ENCODE measurements at regions not wholly inside any gene's neighbourhood (a gene's known extent, or its start where the extent isn't known, plus 50 kb on each side); places are given as distances from the start of the nearest gene placed in this dataset.

DNA sequence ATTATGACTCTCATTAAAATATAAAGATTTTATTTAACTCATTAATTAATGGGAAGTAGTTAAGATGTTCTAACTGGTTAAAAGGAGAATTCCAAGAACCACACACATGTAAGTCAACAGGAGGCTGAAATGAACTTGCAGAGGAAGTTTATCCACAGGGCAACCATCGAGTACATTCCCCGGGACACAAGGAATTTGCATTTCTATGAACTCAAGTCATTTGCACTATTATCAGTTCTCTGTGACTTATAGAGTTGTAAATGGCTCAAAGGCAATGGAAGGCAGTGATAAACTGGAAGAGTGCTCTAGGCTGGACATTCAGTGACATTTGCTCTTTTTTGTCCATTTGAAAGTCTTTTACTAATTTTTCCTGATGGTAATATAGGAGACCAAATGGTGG, 97.4 kb downstream of the SNX5 start:
- H3K9me3 ChIP-seq: no peaks in the 10 kb centered on the region
- H3K27ac ChIP-seq: no peak overlapping the region
- TF ChIP-seq CTCF (IDR thresholded peaks at IDR 0.05) (no peak), POLR2A (IDR thresholded peaks at IDR 0.05) (no peak)
- no peak overlapping the region for H3K4me3 ChIP-seq
- no peak for DNase-seq
- peaks cover 0 to 30% (median 8%) of the 10 kb centered on the region in 4 donors for H3K4me1 ChIP-seq
- H3K27me3 ChIP-seq: no peaks in the 10 kb centered on the region
- no peaks in the 10 kb centered on the region for H3K36me3 ChIP-seq

DNA sequence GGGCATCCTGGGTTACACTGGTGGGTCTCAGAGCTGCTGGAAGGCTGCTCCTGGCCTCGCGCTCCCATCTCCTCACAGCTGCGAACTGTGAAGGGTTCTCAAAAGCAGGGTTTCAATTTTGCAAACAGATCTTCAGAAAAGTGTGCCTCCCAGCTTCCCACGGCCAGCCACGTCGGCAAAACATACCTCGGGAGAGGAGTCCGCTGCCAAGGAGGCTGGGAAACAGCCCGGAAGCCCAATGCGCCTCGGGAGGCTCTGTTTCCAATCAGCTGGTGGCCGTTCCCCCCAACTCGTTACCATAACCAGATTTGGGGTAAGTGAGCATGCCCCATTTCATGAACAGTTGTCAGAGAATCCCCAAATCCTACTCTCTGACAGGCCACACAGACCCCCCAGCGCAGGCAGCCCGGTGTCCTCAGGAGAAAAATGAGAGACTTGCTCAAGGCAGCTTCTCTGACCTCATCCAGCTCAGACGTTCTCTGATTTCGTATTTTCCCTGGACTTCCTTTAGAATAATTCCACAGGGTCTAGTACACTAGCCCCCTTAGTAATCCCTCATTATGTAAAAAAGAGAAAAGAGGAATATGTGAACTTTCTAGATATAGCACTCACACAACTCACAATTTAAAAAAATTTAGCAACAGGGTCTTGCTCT, 98.4 kb downstream of the SNX5 start:
- Histone ChIP-seq H3K27me3 (no peaks in the 10 kb centered on the region), H3K4me3 (no peak overlapping the region), H3K36me3 (no peaks in the 10 kb centered on the region), H3K4me1 (peaks cover 0 to 21% (median 5%) of the 10 kb centered on the region in 4 donors), H3K27ac (peak overlapping the region in 1 of 4 donors; percentile 15), H3K9me3 (no peaks in the 10 kb centered on the region)
- DNase-seq: no peak
- TF ChIP-seq CTCF (IDR thresholded peaks at IDR 0.05): no peak
- no peak for TF ChIP-seq POLR2A (IDR thresholded peaks at IDR 0.05)

DNA sequence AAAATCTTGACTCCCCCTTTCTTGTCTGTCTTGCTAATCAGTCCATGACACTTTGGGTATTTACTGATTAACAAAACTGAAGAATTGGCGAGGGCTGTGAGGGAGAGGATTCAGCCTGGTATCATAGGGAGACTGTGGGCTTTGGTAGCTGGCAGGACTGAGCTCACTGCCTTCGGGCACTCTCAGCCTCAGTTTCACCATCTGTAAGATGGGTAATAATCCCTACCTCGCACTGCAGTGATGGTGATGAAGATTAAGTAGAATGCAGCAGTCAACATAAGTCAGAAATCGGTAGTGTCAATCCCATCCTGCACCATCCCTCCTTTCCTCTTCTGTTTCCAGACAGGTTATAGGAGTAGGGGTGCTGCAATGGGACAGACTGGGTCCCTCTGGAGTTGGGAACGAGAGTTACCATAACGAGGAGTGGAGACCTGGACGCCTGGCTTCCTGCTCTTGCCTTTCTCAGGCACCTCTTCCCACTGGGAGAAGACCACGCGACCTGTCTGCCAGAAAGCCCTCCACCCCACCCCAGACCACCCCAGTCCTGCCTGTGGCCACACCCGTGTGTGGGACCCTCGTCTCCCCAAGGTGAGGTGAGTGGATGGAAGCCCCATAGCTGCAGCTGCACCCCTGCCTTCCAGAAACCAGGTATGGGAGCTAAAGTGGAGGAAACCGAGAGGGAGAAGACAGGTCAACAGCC, 99.1 kb downstream of the SNX5 start:
- no peak for DNase-seq
- no peak for TF ChIP-seq CTCF (IDR thresholded peaks at IDR 0.05)
- TF ChIP-seq POLR2A (IDR thresholded peaks at IDR 0.05): no peak
- Histone ChIP-seq H3K27ac (peak overlapping the region in 1 of 4 donors; percentile 15), H3K4me1 (peaks cover 0 to 14% (median under 1%) of the 10 kb centered on the region in 4 donors), H3K36me3 (no peaks in the 10 kb centered on the region), H3K27me3 (no peaks in the 10 kb centered on the region), H3K4me3 (no peak overlapping the region), H3K9me3 (no peaks in the 10 kb centered on the region)

GRCh38 chr20:17868700-17869231, 99.8 kb downstream of the SNX5 start:
- H3K9me3 ChIP-seq: no peaks in the 10 kb centered on the region
- peaks cover 0 to 14% (median 0%) of the 10 kb centered on the region in 4 donors for H3K4me1 ChIP-seq
- no peak overlapping the region for H3K4me3 ChIP-seq
- H3K36me3 ChIP-seq: no peaks in the 10 kb centered on the region
- no peak for TF ChIP-seq CTCF (IDR thresholded peaks at IDR 0.05)
- no peak for TF ChIP-seq POLR2A (IDR thresholded peaks at IDR 0.05)
- DNase-seq: no peak
- H3K27me3 ChIP-seq: no peaks in the 10 kb centered on the region
- H3K27ac ChIP-seq: no peak overlapping the region

DNA sequence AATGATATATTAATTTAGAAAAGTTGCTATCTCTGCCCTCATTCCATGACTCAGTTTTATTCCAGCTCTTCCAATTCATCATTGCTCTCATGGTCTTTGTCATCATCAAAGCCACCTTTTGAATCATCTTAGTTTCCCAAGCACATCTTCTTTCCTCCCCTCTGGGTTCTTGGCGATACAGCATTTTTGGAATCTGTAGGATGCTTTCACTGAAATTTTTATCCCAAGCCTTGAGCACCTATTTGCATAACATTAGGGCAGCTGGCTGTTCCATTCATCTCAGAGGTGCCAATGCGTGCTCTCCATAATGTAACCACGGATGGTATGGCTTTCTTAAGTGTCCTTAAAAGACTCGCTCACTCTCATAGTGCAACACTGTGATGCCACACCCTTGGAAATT, 100.4 kb downstream of the SNX5 start:
- TF ChIP-seq POLR2A (IDR thresholded peaks at IDR 0.05) (no peak), CTCF (IDR thresholded peaks at IDR 0.05) (no peak)
- no peak for DNase-seq
- H3K27ac ChIP-seq: no peak overlapping the region
- no peaks in the 10 kb centered on the region for H3K27me3 ChIP-seq
- peaks cover 0 to 14% (median 0%) of the 10 kb centered on the region in 4 donors for H3K4me1 ChIP-seq
- no peaks in the 10 kb centered on the region for H3K9me3 ChIP-seq
- H3K4me3 ChIP-seq: no peak overlapping the region
- no peaks in the 10 kb centered on the region for H3K36me3 ChIP-seq
